Hypothalamus (tissue), 51 donors: ENCODE measurements at regions not wholly inside any gene's neighbourhood (a gene's known extent, or its start where the extent isn't known, plus 50 kb on each side); places are given as distances from the start of the nearest gene placed in this dataset.

Source experiments
- DNase-seq, 51 donors: peaks; one replicate each; lab custom pipeline; 2025; lab: John Stamatoyannopoulos, UW

DNA sequence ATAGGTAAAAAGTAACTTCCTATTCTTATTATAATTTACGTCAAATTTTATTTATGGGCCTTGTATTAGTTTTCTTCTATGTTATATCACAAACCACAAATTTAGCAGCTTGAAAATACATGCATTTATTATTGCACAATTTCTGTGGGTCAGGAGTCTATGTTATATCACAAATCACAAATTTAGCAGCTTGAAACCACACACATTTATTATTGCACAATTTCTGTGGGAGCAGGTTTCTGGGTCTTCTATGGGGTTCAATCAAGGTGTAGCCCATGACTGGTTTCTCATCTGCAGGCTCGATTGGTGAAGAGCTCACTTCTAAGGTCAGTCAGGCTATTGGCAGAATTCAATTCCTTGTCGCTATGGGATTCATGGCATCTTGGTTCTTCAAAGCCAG lies 332.7 kb upstream of the HAND2 start:
- no peak for DNase-seq

DNA sequence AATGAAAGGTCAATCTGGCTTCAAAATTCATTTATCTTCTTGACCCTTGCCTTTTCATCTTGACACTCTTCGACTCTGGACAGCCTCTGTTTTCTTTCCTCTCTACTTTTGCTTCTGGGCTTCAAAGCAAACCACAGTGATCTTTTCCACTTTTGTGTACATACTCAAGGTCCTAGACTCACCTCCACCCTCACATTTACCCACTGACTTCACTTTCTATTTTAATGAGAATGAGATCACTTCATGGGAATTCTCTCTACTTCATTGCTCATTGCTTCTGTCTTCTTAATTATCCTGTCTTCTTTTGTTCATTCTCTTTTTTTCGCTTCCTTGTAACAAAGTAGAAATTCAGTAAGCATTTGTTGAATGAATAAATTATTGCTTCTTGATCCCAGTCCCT lies 330.1 kb upstream of the HAND2 start:
- DNase-seq, result no peak

DNA sequence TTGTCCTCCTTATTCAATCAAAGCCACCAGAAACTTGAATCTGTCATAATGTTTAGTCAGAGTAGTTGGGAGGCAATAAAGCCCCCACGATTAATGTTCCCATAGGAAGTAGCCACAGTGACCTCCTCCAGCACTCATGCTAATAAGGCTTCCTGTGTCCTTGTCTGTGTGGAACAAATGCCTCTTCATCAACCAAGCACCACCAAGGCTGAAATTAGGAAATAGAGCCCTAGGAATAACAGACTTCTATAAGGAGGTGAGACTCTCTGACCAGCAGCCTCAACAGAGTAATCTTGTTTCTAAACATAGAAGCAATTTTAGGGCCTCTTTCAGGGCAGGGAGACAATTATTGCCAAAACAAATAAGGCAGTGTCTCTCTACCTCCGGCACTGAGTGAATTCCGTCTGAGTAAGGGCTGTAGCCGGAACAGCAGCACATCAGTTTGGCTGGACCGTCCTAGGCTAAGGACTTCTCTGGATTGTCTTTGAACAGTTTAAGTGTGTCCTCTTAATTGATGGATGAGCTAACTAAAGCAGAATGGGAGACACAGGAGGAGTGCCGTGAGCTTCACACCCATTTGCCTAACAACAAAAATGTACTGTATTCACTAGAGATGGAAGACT lies 329.2 kb upstream of the HAND2 start:
- DNase-seq, result no peak

DNA sequence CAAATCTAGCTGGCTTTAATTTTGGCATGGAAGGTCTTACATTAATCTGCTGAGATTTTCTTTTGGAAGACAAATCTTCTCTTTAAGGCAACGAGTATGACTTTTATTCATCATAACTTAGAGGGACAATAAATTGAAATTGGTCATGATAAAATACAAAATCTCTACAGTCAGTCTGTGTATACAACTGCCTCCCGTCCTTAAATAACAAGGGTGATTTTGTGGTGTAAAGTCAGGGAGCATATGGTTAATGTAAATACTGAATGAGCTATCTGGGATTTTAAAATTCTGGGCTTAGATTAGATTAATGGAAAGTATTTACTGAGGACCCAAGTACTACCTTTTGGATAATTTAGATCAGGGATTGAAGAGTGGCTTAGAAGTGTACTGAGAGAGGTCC lies 328.4 kb upstream of the HAND2 start:
- DNase-seq, result no peak

DNA sequence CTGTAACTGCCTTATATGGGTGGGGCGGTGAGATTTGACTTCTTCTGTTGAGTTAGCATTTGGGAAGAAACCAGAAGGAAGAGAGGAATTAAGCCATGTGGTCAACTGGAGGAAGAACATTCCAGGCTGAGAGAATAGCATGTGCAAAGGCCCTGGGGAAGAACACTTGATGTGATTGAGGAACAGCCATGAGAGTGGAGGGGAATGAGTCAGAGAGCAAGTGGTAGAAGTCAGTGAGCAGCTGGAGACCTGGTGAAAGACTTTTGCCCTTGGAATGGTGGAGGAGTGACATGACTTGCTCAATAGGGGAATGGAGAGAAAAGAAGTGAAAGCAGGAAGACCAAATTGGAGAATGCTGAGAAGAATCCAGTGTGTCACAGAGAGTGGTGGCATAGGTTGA lies 327.8 kb upstream of the HAND2 start:
- DNase-seq, result no peak

DNA sequence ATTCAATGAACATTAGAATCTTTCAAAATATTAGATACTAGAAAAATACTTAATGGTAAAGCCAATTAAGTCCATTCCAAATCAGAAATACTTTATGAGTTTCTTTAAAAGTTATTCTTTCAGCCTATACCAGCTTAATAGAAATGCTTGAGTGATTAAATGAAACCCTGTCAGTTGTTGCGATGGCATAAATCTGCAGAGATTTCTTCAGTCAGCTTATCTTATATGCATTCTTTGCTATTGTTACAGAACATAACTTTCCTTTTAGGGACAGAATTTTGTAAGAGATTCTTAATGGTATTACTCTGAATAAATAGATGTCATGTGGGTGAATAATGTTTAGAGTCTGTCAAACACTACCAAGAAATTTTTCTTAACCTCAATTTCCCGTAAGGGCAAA lies 325.0 kb upstream of the HAND2 start:
- no peak for DNase-seq

DNA sequence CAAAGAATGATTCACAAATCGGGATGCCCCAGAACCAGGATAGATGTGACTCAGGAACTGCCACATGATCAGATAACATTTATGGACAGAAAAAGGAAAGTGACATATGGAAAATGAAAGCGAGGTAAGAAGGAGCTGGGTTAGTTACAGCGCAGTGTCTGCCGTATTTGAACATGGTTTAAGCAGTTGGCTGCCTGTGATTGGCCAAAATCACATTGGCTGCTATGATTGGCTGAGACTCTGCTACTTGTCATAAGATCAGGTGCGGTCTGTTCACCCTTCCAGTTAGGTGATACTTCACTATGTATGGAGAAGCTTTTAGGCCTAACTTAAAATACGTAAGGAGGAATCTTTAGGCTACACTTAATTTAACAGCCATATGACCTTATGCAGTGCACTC lies 322.7 kb upstream of the HAND2 start:
- DNase-seq, result no peak

DNA sequence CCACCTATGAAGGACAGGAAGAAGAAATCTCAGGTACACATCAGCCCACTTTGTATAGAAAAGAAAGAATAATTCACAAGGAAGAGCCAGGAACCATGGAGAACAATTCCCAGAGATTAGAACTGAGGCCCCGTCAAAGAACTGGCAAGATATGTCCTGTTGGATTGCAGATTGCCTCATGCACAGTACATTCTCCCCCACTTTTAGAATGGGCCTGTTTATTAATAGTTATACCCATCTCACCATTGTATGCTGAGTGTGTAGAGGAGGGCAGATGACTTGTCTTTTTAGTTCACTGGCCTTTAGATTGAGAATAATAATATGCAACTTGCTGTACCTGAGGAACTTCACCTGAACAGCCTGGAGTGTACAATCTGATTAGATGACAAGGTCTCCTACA lies 315.6 kb upstream of the HAND2 start:
- no peak for DNase-seq

DNA sequence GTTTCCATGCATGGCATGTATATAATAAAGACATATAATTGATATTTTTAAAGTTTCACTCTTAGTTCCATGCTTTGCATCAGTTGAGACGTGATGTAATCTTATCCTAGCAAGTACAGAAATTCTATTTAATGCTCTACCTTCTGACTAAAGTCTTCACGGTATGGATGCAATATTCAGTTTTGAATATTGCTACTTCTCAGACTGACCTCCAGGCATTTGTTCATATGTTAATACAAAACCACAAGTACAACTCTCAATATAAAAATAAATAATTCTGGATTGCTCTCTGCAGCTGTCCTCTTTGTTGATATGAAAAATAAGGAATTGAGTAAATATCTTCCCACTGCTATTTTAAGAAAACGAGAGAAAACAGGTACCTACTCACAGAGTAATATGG lies 309.8 kb upstream of the HAND2 start:
- DNase-seq, result no peak

DNA sequence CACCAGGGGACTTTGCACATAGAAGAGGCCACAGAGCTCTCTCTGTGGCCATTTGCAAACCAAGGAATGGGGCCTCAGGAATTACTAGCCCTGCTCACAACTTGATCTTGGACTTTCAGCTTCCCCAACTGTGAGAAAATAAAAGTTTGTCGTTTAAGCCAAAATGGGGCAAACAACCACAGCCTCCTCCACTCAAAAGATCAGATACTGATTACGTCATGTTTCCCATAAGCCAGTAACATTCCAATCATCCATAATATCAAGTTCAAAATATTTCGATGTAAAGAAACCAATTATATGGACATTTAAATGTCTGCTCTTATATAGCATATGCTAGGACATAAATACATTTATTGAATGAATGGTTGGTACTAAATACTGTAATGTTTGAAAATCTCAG lies 307.5 kb upstream of the HAND2 start:
- no peak for DNase-seq

DNA sequence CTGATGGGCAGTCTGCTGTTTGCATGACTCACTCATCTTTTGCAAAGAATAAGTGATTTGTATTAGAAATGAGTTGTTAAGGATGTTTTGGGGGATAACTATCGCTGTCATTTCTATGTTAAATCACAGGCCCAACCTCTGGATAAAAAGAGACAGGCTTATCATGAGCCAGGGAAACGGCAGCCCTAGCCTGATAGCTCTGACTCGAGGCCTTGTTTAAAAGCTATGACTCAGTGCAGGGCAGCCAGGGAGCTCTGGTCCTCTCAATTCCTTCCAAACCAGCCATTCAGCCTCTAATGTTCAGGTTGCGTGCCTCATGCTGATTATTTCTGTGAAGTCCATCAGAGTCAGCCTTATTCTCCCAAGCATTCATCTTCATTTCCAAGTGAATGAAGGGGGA lies 305.9 kb upstream of the HAND2 start:
- peak in 11 of 51 donors; percentile 0 to 40 (median 7) for DNase-seq

DNA sequence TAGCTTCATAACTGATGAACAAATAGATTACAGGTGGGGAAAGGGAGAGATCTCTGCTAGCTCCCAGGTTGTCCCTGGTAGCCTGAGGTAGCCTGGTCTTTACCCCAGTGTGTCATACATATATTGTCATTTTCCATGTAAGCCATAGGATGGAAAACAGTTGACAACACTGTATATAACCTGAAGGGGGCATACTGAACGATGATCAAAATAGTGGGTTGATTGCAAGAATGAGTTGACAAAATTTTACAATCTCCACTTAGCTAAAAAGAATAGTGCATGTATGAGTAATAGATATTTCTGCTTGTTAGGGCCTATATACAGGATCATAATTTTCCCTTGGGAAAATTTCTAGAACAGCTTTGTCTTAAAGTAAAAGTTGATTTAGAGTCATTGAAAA lies 304.1 kb upstream of the HAND2 start:
- no peak for DNase-seq

DNA sequence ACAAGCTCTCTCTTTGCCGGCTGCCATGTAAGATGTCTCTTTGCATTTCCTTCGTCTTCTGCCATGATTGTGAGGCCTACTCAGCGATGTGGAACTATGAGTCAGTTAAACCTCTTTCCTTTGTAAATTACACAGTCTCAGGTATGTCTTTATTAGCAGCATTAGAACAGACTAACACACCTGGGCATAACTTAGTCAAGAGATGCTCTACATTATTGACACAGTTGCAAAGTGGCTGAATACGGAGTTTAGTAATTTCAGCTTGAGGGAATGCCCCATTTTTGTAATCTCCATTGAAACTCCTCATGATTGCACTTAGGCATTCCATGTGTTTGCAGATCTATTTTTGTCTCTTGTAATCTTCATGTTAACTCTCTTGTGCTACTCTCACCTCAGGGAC lies 299.5 kb upstream of the HAND2 start:
- DNase-seq, result no peak

DNA sequence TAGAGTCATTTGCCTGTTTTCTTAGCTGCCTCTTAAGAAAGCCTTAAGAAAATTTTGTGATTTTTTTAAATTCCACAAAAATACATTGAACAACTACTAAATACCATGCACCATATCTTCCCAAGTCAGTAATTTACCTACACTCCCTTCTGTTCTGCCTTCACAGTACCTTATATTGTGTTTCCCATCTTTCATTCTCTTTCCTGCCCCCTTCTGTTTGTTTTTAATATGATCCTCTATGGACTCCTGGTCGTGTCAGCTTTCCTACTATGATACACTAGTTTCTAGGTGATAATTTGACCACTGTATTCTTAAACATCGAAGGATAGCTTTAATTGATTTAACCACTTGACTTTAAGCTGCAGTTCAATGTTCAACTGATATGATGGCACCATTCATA lies 297.7 kb upstream of the HAND2 start:
- DNase-seq, result no peak

DNA sequence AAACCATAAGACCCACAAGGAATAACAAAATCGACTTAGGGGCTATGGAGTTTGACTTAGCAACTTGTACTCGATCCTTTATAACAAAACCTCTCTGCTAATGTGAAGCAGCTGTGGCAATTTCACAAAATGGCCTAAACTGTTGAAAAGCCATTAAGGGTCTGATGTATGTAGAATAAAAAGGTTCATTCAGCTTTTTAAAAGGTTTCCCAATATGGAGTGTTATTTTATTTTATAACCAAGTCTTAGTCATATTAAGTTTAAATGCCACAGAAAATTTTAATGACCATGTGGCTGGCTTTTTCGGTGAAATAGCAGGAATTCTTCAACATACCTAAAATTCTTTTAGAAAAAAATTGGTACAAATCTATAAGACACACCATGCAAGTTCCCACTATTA lies 291.8 kb upstream of the HAND2 start:
- DNase-seq, result no peak

DNA sequence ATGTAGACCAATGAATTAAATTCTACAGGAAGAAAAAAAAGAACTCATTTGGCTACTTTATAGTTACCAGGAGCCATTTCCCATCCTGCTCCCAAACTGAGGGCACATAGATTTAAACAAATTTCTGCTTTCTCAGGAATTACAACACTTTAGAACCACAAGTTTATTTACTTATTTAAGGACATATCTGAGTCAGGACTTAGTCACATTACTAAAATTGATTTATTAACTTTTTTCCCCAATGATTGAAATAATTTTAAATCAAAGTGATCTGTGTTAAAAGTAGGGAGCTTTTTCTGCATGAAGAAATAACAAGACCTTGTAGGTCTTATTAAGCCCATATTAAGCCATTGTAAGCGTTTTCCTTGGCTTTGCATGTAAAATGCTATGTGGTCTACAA lies 291.0 kb upstream of the HAND2 start:
- no peak for DNase-seq

DNA sequence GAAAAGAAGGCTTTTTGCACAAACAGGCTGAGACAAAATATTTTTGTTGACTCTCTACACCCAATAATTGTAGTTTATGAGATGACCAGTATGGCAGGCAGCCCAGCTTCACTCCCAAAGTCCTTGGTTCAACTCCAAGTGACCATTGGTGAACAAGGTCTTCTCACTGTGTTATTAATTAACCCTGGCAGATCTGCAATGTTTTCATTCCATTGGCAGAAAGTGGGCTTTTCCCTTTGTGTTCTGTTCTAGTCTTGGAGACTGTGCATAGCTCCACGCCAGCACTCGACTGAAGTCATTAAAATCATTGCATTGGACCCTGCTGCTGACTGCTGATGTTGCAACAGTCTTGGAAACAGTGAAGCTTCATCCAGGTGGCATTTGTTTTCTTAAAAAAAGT lies 277.3 kb upstream of the HAND2 start:
- peak in 12 of 51 donors; percentile 0 to 31 (median 6) for DNase-seq

DNA sequence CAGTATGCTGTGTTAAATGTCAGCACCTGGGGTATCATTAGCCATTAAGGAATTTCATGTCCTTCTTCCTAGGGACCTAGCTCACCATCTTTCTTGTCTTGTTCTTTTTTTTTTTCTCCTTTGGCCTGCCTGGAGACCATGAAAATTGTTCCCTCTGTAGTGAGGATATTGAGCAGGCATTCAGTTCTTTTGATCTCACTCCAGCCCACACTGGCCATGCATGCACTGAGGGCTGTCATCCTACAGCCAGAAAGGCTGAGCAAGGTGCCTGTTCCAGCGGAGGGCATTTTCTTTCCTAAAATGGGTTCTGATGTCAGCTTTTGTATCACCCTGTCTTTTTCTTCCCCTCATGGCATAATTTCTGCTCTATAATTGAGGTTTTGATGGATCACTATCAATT lies 275.9 kb upstream of the HAND2 start:
- no peak for DNase-seq

DNA sequence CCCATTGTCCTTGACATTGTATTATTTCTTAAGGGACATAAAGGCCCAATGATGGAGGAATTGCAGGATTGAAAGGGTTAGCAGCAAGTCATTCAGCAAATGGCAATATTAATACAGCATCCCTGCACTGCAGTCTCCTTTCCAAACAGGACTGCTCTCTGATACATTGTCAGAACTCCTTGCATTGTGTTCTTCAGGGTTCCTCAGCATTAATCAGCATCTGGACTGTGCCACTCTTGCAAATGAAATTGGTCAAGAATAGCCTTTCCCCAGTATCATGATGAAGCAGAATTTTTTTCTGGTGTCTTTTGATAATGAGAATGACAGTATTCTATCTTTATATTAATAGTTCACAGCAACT lies 272.6 kb upstream of the HAND2 start:
- DNase-seq, result no peak

DNA sequence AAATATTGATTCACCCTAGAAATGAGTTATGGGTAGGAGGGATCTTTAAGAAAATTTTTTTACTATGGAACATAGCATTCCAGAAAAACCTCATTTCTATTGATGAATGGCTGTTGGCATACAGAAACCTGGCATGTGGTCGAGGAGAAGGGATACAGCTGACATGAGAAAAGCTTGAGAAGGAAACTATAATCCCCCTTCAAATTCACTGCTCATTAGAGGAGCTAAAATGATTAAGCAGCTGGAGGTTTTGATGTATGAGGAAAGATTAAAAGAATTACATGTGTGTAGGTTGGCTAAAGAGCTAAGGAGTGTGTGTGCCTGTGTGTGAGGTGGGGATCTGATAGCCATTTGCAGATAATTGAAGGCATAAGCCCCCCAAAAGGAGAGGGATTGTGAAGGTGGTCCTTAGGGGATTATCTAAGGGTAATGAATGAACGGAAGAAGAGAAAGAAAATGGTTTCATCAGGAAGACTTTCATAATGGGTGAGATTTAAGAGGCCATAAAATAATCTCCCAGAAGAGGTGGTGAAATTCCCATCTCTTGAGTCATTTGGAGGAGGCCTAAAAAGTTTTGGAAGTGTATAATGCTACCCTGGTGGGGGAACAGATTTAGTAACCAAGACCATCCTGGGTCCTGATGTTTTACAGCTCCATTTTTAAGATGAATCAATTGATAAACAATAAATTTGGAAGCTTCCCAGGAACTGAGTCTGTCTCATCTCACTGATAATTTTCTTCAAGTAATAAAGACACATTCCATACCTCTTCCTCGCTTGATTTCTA lies 272.0 kb upstream of the HAND2 start:
- no peak for DNase-seq

DNA sequence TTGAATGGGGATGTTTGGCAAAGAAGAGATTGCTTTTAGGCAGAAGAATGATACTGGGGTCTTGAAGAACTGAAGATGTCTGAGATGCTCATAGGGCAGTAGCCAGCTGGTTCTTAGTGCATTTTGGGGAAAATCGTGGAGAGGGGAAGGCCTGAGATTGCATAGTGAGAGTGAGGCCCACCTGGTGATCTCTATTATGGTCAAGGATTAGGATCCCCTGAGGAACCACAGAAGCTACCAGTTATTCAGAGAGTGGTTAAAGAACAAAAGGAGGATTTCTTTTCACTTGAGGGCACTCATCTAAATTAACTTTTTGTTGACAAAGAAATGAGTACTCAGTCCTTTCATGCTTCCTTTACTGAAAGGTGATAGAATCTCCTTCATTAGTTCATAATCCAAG lies 271.3 kb upstream of the HAND2 start:
- DNase-seq, result no peak

DNA sequence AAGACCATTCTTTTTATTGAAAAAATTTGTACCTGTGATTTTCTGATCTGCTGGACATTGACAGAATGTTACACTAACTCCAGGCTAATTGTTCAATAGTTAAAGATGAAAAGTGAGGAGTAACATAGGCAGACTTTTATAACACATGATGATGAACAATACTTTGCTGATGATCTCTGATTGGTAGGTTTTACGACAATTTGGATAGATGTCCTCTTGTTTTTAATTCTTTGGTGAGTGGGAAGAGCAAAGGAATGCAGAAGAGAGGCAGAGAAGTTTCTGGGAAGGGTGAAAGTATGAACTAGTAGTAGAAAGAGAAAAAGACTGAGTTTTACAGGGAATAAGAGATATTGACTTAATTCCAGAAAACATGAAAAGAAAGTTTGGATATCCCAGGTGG lies 267.3 kb upstream of the HAND2 start:
- no peak for DNase-seq

DNA sequence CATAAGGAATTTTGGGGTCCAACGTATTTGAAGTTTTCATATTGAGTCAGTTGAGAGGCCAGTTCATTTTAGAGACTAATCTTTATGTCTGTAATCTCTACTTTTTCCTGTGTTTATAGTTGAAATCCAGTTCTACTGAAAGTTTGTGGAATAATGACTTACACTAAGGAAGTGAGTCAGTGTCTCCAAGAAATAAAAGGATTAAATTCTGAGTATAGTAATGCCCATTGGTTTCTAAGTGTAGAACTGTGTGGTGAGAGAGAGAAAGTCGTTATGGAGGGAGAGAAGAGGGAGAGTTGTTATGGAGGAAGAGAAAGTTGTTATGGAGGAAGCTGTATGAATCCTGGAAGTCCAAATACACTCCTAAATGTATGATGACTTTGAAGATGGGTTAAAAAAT lies 264.6 kb upstream of the HAND2 start:
- DNase-seq, result no peak
